ENCODE measurements at regions not wholly inside any gene's neighbourhood (a gene's known extent, or its start where the extent isn't known, plus 50 kb on each side); places are given as distances from the start of the nearest gene placed in this dataset.

- no peaks in the 10 kb centered on the region for H3K27me3 ChIP-seq
- no peaks in the 10 kb centered on the region for H3K4me1 ChIP-seq
- no peak overlapping the region for H3K27ac ChIP-seq
- H3K36me3 ChIP-seq: no peaks in the 10 kb centered on the region
- intact Hi-C loops (cut with DNase I): no loop called here
- H3K4me3 ChIP-seq: no peak overlapping the region
- no peak for DNase-seq
- TF ChIP-seq CTCF (IDR thresholded peaks at IDR 0.05): no peak
- no peaks in the 10 kb centered on the region for H3K9me3 ChIP-seq
- no peak for ATAC-seq
These were observed 108.7 kb upstream of the SHB start for GRCh38 chr9:38177680-38178079.

DNA sequence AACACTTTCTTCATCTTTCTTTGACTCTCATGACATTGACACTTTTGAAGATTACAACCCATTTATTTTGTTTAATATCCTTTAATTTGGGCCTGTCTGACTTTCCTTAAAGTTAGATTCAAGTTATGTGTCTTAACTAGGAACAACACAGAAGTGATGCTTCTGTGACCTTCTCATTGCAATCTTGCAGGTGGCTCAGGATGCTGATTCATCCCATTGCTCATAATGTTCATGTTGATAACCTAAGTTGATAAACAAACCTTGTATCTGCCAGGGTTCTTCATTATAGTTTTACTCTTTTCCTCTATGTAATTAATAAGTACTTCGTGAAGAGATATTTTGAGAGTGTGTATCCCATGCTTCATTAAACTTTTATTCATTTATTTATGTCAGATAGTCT, 107.2 kb upstream of the SHB start:
- Histone ChIP-seq H3K4me1 (no peaks in the 10 kb centered on the region), H3K4me3 (no peak overlapping the region), H3K36me3 (no peaks in the 10 kb centered on the region), H3K27me3 (no peaks in the 10 kb centered on the region), H3K27ac (no peak overlapping the region), H3K9me3 (peaks cover 0 to 4% of the 10 kb centered on the region in 2 donors)
- DNase-seq: no peak
- intact Hi-C loops (cut with DNase I): no loop called here
- ATAC-seq: no peak
- TF ChIP-seq CTCF (IDR thresholded peaks at IDR 0.05): no peak

DNA sequence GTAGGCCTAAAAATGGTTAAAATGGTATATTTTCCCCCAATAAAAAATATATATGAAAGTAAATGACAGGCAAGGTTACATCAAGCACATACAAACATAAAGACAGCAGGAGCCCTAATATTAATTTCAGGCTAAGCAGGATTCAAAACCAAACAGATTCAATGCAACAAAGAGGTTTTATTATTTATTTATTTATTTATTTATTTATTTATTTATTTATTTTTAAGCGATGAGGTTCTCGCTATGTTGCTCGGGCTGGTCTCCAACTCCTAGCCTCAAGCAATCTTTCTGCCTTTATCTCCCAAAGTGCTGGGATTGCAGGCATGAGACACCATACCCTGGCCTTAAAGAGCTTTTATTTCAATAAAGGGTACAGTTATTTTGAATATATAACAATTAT, 106.4 kb upstream of the SHB start:
- peaks cover 0 to 12% of the 10 kb centered on the region in 2 donors for H3K9me3 ChIP-seq
- no peaks in the 10 kb centered on the region for H3K4me1 ChIP-seq
- DNase-seq (no peak), ATAC-seq (no peak)
- H3K36me3 ChIP-seq: no peaks in the 10 kb centered on the region
- no peak overlapping the region for H3K27ac ChIP-seq
- H3K4me3 ChIP-seq: no peak overlapping the region
- H3K27me3 ChIP-seq: no peaks in the 10 kb centered on the region
- TF ChIP-seq CTCF (IDR thresholded peaks at IDR 0.05): no peak
- intact Hi-C loops (cut with DNase I): no loop called here

- Histone ChIP-seq H3K4me3 (no peak overlapping the region), H3K27me3 (no peaks in the 10 kb centered on the region), H3K4me1 (no peaks in the 10 kb centered on the region), H3K9me3 (peaks cover 3 to 21% of the 10 kb centered on the region in 2 donors), H3K27ac (no peak overlapping the region), H3K36me3 (no peaks in the 10 kb centered on the region)
- ATAC-seq (no peak), DNase-seq (no peak)
- intact Hi-C loops (cut with DNase I): no loop called here
- TF ChIP-seq CTCF (IDR thresholded peaks at IDR 0.05): no peak
These were observed 103.6 kb upstream of the SHB start for GRCh38 chr9:38172586-38172985.

- no peaks in the 10 kb centered on the region for H3K4me1 ChIP-seq
- no peak overlapping the region for H3K27ac ChIP-seq
- H3K36me3 ChIP-seq: no peaks in the 10 kb centered on the region
- no peak for TF ChIP-seq CTCF (IDR thresholded peaks at IDR 0.05)
- intact Hi-C loops (cut with DNase I): no loop called here
- H3K9me3 ChIP-seq: peaks cover 3 to 21% of the 10 kb centered on the region in 2 donors
- no peaks in the 10 kb centered on the region for H3K27me3 ChIP-seq
- ATAC-seq: no peak
- no peak for DNase-seq
- H3K4me3 ChIP-seq: no peak overlapping the region
These were observed 102.9 kb upstream of the SHB start for GRCh38 chr9:38171926-38172325.

Measured in left lung (tissue), 4 donors.